Lower leg skin (tissue), 4 donors: ENCODE measurements at regions not wholly inside any gene's neighbourhood (a gene's known extent, or its start where the extent isn't known, plus 50 kb on each side); places are given as distances from the start of the nearest gene placed in this dataset.

Experiments
- DNase-seq, 2 donors: peaks; one replicate each; pipeline ENCODE4 v3.0.0-alpha.2; 2019; ENCODE audit warnings: low spot score in 2 of 2
- H3K4me3 ChIP-seq: fragments of 200-600 bp; sonication (generic); 2 replicates; pipeline ENCODE4 v1.5.1; 2017; ENCODE audit warnings: mild to moderate bottlenecking, low read depth; ENCODE audit not compliant: poor library complexity, severe bottlenecking
- CTCF ChIP-seq, 3 donors: fragments of 450-650 bp; IDR thresholded peaks; one replicate each; pipeline ENCODE4 v1.5.1; 2016; ENCODE audit warnings: antibody characterized with exemption in 3 of 3, mild to moderate bottlenecking in 3 of 3, moderate library complexity in 2 of 3
- POLR2A ChIP-seq, 2 donors: fragments of 450-650 bp; IDR thresholded peaks; one replicate each; pipeline ENCODE4 v1.6.1; 2016 to 2017; ENCODE audit warnings: antibody characterized with exemption in 2 of 2, mild to moderate bottlenecking in 1 of 2, moderate library complexity in 1 of 2
- WGBS, 2 donors: methylation state at CpG; one replicate each; pipeline ENCODE4 v1.1.5; 2018; 5-methylcytosine and 5-hydroxymethylcytosine counted together
- intact Hi-C: fragments of 100-400 bp; cut with DNase I; formaldehyde crosslinking; loops from one replicate; pipeline ENCODE4 v1.15.0; 2023; ENCODE audit warnings: low total_unique reads

- 93% methylated on average over 6 of the region's 6 CpGs for WGBS, 2 donors
Observed at GRCh38 chr1:195897076-195897475, 711.2 kb downstream of the KCNT2 start.

GRCh38 chr1:195894411-195894810, 713.8 kb downstream of the KCNT2 start:
- WGBS, 2 donors: 26 to 27% methylated on average over 1 of the region's 1 CpG
- intact Hi-C loops: no loop called here
- no peak overlapping the region for H3K4me3 ChIP-seq
- no peak for DNase-seq
- no peak for TF ChIP-seq POLR2A (IDR thresholded peaks at IDR 0.05)
- no peak for TF ChIP-seq CTCF (IDR thresholded peaks at IDR 0.05)

More at GRCh38 chr1:195897076-195897475, 711.2 kb downstream of the KCNT2 start:
- DNase-seq: no peak
- H3K4me3 ChIP-seq: no peak overlapping the region
- intact Hi-C loops: no loop called here
- TF ChIP-seq CTCF (IDR thresholded peaks at IDR 0.05): no peak
- no peak for TF ChIP-seq POLR2A (IDR thresholded peaks at IDR 0.05)

- H3K4me3 ChIP-seq: no peak overlapping the region
- TF ChIP-seq POLR2A (IDR thresholded peaks at IDR 0.05) (no peak), CTCF (IDR thresholded peaks at IDR 0.05) (no peak)
- intact Hi-C loops: no loop called here
- DNase-seq: no peak
- 79 to 82% methylated on average over 1 of the region's 1 CpG for WGBS, 2 donors
Observed at GRCh38 chr1:195886000-195886399, 722.2 kb downstream of the KCNT2 start.

GRCh38 chr1:195878478-195878877, 729.8 kb downstream of the KCNT2 start:
- no peak for DNase-seq
- 100% methylated on average over 2 of the region's 2 CpGs for WGBS, 2 donors
- intact Hi-C loops: no loop called here
- TF ChIP-seq CTCF (IDR thresholded peaks at IDR 0.05) (no peak), POLR2A (IDR thresholded peaks at IDR 0.05) (no peak)
- no peak overlapping the region for H3K4me3 ChIP-seq

- intact Hi-C loops: no loop called here
- H3K4me3 ChIP-seq: no peak overlapping the region
- 78 to 79% methylated on average over 4 of the region's 4 CpGs for WGBS, 2 donors
- no peak for DNase-seq
- TF ChIP-seq CTCF (IDR thresholded peaks at IDR 0.05): no peak
- no peak for TF ChIP-seq POLR2A (IDR thresholded peaks at IDR 0.05)
Observed at GRCh38 chr1:195876792-195877191, 731.4 kb downstream of the KCNT2 start.

GRCh38 chr1:195872376-195872775, 735.9 kb downstream of the KCNT2 start:
- no peak for DNase-seq
- TF ChIP-seq CTCF (IDR thresholded peaks at IDR 0.05) (no peak), POLR2A (IDR thresholded peaks at IDR 0.05) (no peak)
- no peak overlapping the region for H3K4me3 ChIP-seq
- intact Hi-C loops: no loop called here
- 83 to 86% methylated on average over 3 of the region's 3 CpGs for WGBS, 2 donors
